ENCODE measurements at regions not wholly inside any gene's neighbourhood (a gene's known extent, or its start where the extent isn't known, plus 50 kb on each side); places are given as distances from the start of the nearest gene placed in this dataset.

DNA sequence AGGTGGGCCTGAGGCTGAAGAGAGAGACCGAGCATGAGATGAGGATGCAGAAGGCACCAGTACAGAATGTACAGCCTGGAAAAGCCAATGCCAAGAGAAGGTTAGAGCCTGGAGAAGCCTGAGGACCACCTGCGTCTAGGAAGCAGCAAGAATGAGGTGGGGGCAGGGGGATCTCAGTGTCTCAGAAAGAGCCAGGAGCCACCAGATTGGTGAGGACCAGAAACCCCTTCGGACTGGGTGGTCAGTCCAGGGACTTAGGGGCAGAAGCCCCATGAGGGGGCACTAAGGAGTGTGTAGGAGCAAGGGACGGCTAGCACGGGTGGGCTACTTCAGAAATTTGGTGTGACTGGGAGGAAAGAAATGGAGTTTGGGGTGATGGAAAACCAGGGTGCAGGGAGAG lies 205.9 kb upstream of the RNF32 start:
- no peak for DNase-seq (ENCODE audit: low read depth in 2 of 2)
- Histone ChIP-seq H3K27ac (ENCODE audit: insufficient read depth, low read length) (no peak overlapping the region), H2AFZ (ENCODE audit: low read length) (no peak overlapping the region), H3K9ac (ENCODE audit: insufficient read depth, low read length) (no peak overlapping the region), H3K4me2 (ENCODE audit: extremely low read depth, insufficient read depth, low read length) (no peak overlapping the region), H3K27me3 (ENCODE audit: control insufficient read depth, insufficient read depth, low read length) (no peaks in the 10 kb centered on the region), H3K36me3 (ENCODE audit: control insufficient read depth, insufficient read depth, low read length) (no peaks in the 10 kb centered on the region), H4K20me1 (ENCODE audit: control insufficient read depth, extremely low read depth, insufficient read depth, low read length) (no peaks in the 10 kb centered on the region), H3K79me2 (ENCODE audit: control insufficient read depth, insufficient read depth, low read length) (no peaks in the 10 kb centered on the region), H3K9me3 (ENCODE audit: control insufficient read depth, insufficient read depth, low read depth, low read length) (no peaks in the 10 kb centered on the region), H3K4me3 (replicated peaks in 1 of 4; ENCODE audit: control extremely low read depth in 1 of 4, insufficient read depth in 1 of 4, low read depth in 3 of 4, low read length in 4 of 4) (no peak overlapping the region), H3K4me1 (ENCODE audit: control insufficient read depth, extremely low read depth, insufficient read depth, low read length) (no peaks in the 10 kb centered on the region)
- no peak for TF ChIP-seq EZH2 (IDR thresholded peaks at IDR 0.05; ENCODE audit: low read length, missing control alignments)
- TF ChIP-seq, protein P1, sequence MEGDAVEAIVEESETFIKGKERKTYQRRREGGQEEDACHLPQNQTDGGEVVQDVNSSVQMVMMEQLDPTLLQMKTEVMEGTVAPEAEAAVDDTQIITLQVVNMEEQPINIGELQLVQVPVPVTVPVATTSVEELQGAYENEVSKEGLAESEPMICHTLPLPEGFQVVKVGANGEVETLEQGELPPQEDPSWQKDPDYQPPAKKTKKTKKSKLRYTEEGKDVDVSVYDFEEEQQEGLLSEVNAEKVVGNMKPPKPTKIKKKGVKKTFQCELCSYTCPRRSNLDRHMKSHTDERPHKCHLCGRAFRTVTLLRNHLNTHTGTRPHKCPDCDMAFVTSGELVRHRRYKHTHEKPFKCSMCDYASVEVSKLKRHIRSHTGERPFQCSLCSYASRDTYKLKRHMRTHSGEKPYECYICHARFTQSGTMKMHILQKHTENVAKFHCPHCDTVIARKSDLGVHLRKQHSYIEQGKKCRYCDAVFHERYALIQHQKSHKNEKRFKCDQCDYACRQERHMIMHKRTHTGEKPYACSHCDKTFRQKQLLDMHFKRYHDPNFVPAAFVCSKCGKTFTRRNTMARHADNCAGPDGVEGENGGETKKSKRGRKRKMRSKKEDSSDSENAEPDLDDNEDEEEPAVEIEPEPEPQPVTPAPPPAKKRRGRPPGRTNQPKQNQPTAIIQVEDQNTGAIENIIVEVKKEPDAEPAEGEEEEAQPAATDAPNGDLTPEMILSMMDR (conservative IDR thresholded peaks at IDR 0.05 in 1 of 2, IDR thresholded peaks at IDR 0.05 in 1 of 2; ENCODE audit: low read depth in 1 of 2, low read length in 2 of 2), result no peak

DNA sequence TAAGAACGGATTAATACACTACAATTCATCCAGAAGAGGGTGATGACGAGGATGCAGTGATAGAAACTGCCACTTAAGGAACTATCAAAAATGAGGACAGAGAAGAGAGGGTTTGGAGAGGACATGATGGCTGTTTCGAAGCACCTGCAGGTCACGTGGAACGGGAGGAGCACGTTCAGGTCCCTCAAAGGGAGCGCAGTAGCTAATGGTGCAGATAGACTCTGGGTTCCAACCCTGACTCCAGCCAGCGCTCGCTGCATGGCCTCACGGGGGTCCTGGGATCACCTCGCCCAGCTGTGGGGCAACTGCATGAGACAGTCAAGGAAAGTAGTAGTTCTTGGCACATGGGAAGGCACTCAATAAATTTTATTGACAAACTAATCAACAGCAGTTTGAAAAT lies 208.6 kb upstream of the RNF32 start:
- Histone ChIP-seq H4K20me1 (ENCODE audit: control insufficient read depth, extremely low read depth, insufficient read depth, low read length) (no peaks in the 10 kb centered on the region), H3K9ac (ENCODE audit: insufficient read depth, low read length) (no peak overlapping the region), H3K4me2 (ENCODE audit: extremely low read depth, insufficient read depth, low read length) (no peak overlapping the region), H2AFZ (ENCODE audit: low read length) (no peak overlapping the region), H3K27me3 (ENCODE audit: control insufficient read depth, insufficient read depth, low read length) (no peaks in the 10 kb centered on the region), H3K79me2 (ENCODE audit: control insufficient read depth, insufficient read depth, low read length) (no peaks in the 10 kb centered on the region), H3K27ac (ENCODE audit: insufficient read depth, low read length) (no peak overlapping the region), H3K4me1 (ENCODE audit: control insufficient read depth, extremely low read depth, insufficient read depth, low read length) (no peaks in the 10 kb centered on the region), H3K4me3 (replicated peaks in 1 of 4; ENCODE audit: control extremely low read depth in 1 of 4, insufficient read depth in 1 of 4, low read depth in 3 of 4, low read length in 4 of 4) (no peak overlapping the region), H3K36me3 (ENCODE audit: control insufficient read depth, insufficient read depth, low read length) (no peaks in the 10 kb centered on the region), H3K9me3 (ENCODE audit: control insufficient read depth, insufficient read depth, low read depth, low read length) (no peaks in the 10 kb centered on the region)
- no peak for DNase-seq (ENCODE audit: low read depth in 2 of 2)
- TF ChIP-seq, protein P1 (conservative IDR thresholded peaks at IDR 0.05 in 1 of 2, IDR thresholded peaks at IDR 0.05 in 1 of 2; ENCODE audit: low read depth in 1 of 2, low read length in 2 of 2), result no peak
- TF ChIP-seq EZH2 (IDR thresholded peaks at IDR 0.05; ENCODE audit: low read length, missing control alignments), result no peak

DNA sequence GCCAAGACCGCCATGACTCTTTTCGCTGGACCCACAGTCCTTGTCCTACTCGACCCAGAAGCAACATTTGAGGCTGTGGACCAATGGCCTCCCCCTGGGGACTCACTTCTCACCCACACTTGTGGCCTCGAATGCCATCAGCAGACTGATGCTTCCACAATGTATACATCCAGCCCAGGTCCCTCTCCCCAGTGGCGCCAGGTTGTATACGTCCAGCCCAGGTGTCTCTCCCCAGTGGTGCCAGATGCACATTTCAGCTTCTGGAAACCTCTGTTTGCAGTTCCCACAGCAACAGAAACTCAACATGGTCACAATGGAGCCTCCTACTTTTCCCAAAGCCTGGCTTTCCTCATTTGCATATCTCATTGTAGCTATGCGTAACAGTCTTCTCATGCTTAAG lies 210.5 kb upstream of the RNF32 start:
- H4K20me1 ChIP-seq (ENCODE audit: control insufficient read depth, extremely low read depth, insufficient read depth, low read length), result no peaks in the 10 kb centered on the region
- H3K9ac ChIP-seq (ENCODE audit: insufficient read depth, low read length), result no peak overlapping the region
- H3K4me1 ChIP-seq (ENCODE audit: control insufficient read depth, extremely low read depth, insufficient read depth, low read length), result no peaks in the 10 kb centered on the region
- no peak overlapping the region for H2AFZ ChIP-seq (ENCODE audit: low read length)
- H3K27me3 ChIP-seq (ENCODE audit: control insufficient read depth, insufficient read depth, low read length), result no peaks in the 10 kb centered on the region
- H3K79me2 ChIP-seq (ENCODE audit: control insufficient read depth, insufficient read depth, low read length), result no peaks in the 10 kb centered on the region
- H3K4me2 ChIP-seq (ENCODE audit: extremely low read depth, insufficient read depth, low read length), result no peak overlapping the region
- H3K9me3 ChIP-seq (ENCODE audit: control insufficient read depth, insufficient read depth, low read depth, low read length), result no peaks in the 10 kb centered on the region
- DNase-seq (ENCODE audit: low read depth in 2 of 2), result no peak
- H3K27ac ChIP-seq (ENCODE audit: insufficient read depth, low read length), result no peak overlapping the region
- no peaks in the 10 kb centered on the region for H3K36me3 ChIP-seq (ENCODE audit: control insufficient read depth, insufficient read depth, low read length)
- H3K4me3 ChIP-seq (replicated peaks in 1 of 4; ENCODE audit: control extremely low read depth in 1 of 4, insufficient read depth in 1 of 4, low read depth in 3 of 4, low read length in 4 of 4), result no peak overlapping the region
- TF ChIP-seq, protein P1 (conservative IDR thresholded peaks at IDR 0.05 in 1 of 2, IDR thresholded peaks at IDR 0.05 in 1 of 2; ENCODE audit: low read depth in 1 of 2, low read length in 2 of 2), result no peak
- no peak for TF ChIP-seq EZH2 (IDR thresholded peaks at IDR 0.05; ENCODE audit: low read length, missing control alignments)
